ENCODE measurements at regions not wholly inside any gene's neighbourhood (a gene's known extent, or its start where the extent isn't known, plus 50 kb on each side); places are given as distances from the start of the nearest gene placed in this dataset.

- Histone ChIP-seq H3K27me3 (replicated peaks; ENCODE audit: insufficient read depth, low read depth, low read length, poor library complexity) (no peaks in the 10 kb centered on the region), H3K9me3 (ENCODE audit: low read depth, low read length, poor library complexity, severe bottlenecking) (peaks cover 5% of the 10 kb centered on the region), H3K27ac (ENCODE audit: low read depth, low read length, poor library complexity, severe bottlenecking) (no peak overlapping the region), H3K4me3 (ENCODE audit: low read depth, low read length, poor library complexity, severe bottlenecking) (no peak overlapping the region), H3K4me1 (ENCODE audit: insufficient read depth, low read length, poor library complexity, severe bottlenecking) (no peaks in the 10 kb centered on the region), H3K36me3 (ENCODE audit: insufficient read depth, low read length, poor library complexity, severe bottlenecking) (no peaks in the 10 kb centered on the region)
- DNase-seq (ENCODE audit: low spot score): no peak
- no peak for TF ChIP-seq EZH2 (IDR thresholded peaks at IDR 0.05; ENCODE audit: borderline replicate concordance, low read depth, low read length, poor library complexity, severe bottlenecking)
- no peak for TF ChIP-seq CTCF (conservative IDR thresholded peaks at IDR 0.05; ENCODE audit: low read depth, low read length)
- BruUV-seq (replicated peaks): no TSS peak
- intact Hi-C loops (cut with micrococcal nuclease; ENCODE audit: unreplicated experiment): no loop called here
- POLR2A ChIA-PET (ENCODE audit: low non-redundant PET): no interaction called here
- CTCF ChIA-PET: no interaction called here
These were observed 62.8 kb upstream of the EDNRB start for GRCh38 chr13:77981281-77981881.

GRCh38 chr13:77980592-77980991 is 62.0 kb upstream of the EDNRB start:
- peaks cover 5% of the 10 kb centered on the region for H3K9me3 ChIP-seq (ENCODE audit: low read depth, low read length, poor library complexity, severe bottlenecking)
- H3K36me3 ChIP-seq (ENCODE audit: insufficient read depth, low read length, poor library complexity, severe bottlenecking): no peaks in the 10 kb centered on the region
- no peaks in the 10 kb centered on the region for H3K4me1 ChIP-seq (ENCODE audit: insufficient read depth, low read length, poor library complexity, severe bottlenecking)
- no TSS peak for BruUV-seq (replicated peaks)
- no peak overlapping the region for H3K4me3 ChIP-seq (ENCODE audit: low read depth, low read length, poor library complexity, severe bottlenecking)
- TF ChIP-seq EZH2 (IDR thresholded peaks at IDR 0.05; ENCODE audit: borderline replicate concordance, low read depth, low read length, poor library complexity, severe bottlenecking): no peak
- TF ChIP-seq CTCF (conservative IDR thresholded peaks at IDR 0.05; ENCODE audit: low read depth, low read length): no peak
- H3K27ac ChIP-seq (ENCODE audit: low read depth, low read length, poor library complexity, severe bottlenecking): no peak overlapping the region
- H3K27me3 ChIP-seq (replicated peaks; ENCODE audit: insufficient read depth, low read depth, low read length, poor library complexity): no peaks in the 10 kb centered on the region
- CTCF ChIA-PET: no interaction called here
- peak; percentile 25 for DNase-seq (ENCODE audit: low spot score)
- POLR2A ChIA-PET (ENCODE audit: low non-redundant PET): no interaction called here
- intact Hi-C loops (cut with micrococcal nuclease; ENCODE audit: unreplicated experiment): no loop called here

GRCh38 chr13:77979721-77980385 is 61.2 kb upstream of the EDNRB start:
- Histone ChIP-seq H3K4me3 (ENCODE audit: low read depth, low read length, poor library complexity, severe bottlenecking) (no peak overlapping the region), H3K9me3 (ENCODE audit: low read depth, low read length, poor library complexity, severe bottlenecking) (peaks cover 5% of the 10 kb centered on the region), H3K36me3 (ENCODE audit: insufficient read depth, low read length, poor library complexity, severe bottlenecking) (no peaks in the 10 kb centered on the region), H3K27me3 (replicated peaks; ENCODE audit: insufficient read depth, low read depth, low read length, poor library complexity) (no peaks in the 10 kb centered on the region), H3K27ac (ENCODE audit: low read depth, low read length, poor library complexity, severe bottlenecking) (no peak overlapping the region), H3K4me1 (ENCODE audit: insufficient read depth, low read length, poor library complexity, severe bottlenecking) (no peaks in the 10 kb centered on the region)
- TF ChIP-seq CTCF (conservative IDR thresholded peaks at IDR 0.05; ENCODE audit: low read depth, low read length): no peak
- TF ChIP-seq EZH2 (IDR thresholded peaks at IDR 0.05; ENCODE audit: borderline replicate concordance, low read depth, low read length, poor library complexity, severe bottlenecking): no peak
- CTCF ChIA-PET: no interaction called here
- intact Hi-C loops (cut with micrococcal nuclease; ENCODE audit: unreplicated experiment): no loop called here
- POLR2A ChIA-PET (ENCODE audit: low non-redundant PET): no interaction called here
- BruUV-seq (replicated peaks): no TSS peak
- no peak for DNase-seq (ENCODE audit: low spot score)
